Prostate gland (tissue), 2 donors: ENCODE measurements at regions not wholly inside any gene's neighbourhood (a gene's known extent, or its start where the extent isn't known, plus 50 kb on each side); places are given as distances from the start of the nearest gene placed in this dataset.

ENCODE experiments used
- POLR2A ChIP-seq: fragments of 450-650 bp; IDR thresholded peaks from one replicate; pipeline ENCODE4 v1.6.1; 2016; ENCODE audit warnings: antibody characterized with exemption, mild to moderate bottlenecking
- POLR2AphosphoS5 ChIP-seq: sonication (generic); formaldehyde crosslinking; IDR thresholded peaks from one replicate; pipeline ENCODE4 v1.6.1; 2017; ENCODE audit warnings: antibody characterized with exemption
- TF ChIP-seq, protein P1 (sequence below), 4 experiments: fragments of 200-600 bp in 2 of 4; fragments of 450-650 bp in 2 of 4; sonication (generic) in 2 of 4; IDR thresholded peaks; 1 replicate in 3 of 4; 2 replicates in 1 of 4; pipeline ENCODE4 v1.5.1; 2016 to 2019; ENCODE audit warnings: antibody characterized with exemption in 4 of 4, mild to moderate bottlenecking in 2 of 4, moderate library complexity in 2 of 4

DNA sequence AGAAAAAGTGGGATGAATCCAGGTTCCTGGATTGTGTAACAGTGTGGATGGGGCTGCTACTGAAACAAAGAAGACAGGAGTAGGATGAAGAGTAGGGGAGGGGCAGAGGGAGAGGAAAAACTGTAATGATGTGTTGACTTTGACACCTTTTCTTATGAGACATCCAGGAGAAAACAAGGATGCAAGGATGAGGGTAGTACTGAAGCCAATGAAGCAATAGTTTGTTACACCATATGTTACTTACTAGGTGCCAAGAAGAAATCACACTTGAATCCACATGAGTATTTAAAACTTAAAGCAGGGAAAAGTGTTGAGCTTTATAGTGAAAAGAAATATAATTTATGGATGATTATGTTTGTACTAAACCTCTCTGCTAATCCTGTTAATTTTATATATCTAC is 420.6 kb downstream of the ARL4A start:
- TF ChIP-seq, protein P1, sequence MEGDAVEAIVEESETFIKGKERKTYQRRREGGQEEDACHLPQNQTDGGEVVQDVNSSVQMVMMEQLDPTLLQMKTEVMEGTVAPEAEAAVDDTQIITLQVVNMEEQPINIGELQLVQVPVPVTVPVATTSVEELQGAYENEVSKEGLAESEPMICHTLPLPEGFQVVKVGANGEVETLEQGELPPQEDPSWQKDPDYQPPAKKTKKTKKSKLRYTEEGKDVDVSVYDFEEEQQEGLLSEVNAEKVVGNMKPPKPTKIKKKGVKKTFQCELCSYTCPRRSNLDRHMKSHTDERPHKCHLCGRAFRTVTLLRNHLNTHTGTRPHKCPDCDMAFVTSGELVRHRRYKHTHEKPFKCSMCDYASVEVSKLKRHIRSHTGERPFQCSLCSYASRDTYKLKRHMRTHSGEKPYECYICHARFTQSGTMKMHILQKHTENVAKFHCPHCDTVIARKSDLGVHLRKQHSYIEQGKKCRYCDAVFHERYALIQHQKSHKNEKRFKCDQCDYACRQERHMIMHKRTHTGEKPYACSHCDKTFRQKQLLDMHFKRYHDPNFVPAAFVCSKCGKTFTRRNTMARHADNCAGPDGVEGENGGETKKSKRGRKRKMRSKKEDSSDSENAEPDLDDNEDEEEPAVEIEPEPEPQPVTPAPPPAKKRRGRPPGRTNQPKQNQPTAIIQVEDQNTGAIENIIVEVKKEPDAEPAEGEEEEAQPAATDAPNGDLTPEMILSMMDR (IDR thresholded peaks at IDR 0.05), result no peak
- TF ChIP-seq POLR2A (no peak), POLR2AphosphoS5 (no peak)
